ENCODE measurements at regions not wholly inside any gene's neighbourhood (a gene's known extent, or its start where the extent isn't known, plus 50 kb on each side); places are given as distances from the start of the nearest gene placed in this dataset.
A peak's percentile ranks its signal among the peaks of the same experiment; 100 is the strongest.

DNA sequence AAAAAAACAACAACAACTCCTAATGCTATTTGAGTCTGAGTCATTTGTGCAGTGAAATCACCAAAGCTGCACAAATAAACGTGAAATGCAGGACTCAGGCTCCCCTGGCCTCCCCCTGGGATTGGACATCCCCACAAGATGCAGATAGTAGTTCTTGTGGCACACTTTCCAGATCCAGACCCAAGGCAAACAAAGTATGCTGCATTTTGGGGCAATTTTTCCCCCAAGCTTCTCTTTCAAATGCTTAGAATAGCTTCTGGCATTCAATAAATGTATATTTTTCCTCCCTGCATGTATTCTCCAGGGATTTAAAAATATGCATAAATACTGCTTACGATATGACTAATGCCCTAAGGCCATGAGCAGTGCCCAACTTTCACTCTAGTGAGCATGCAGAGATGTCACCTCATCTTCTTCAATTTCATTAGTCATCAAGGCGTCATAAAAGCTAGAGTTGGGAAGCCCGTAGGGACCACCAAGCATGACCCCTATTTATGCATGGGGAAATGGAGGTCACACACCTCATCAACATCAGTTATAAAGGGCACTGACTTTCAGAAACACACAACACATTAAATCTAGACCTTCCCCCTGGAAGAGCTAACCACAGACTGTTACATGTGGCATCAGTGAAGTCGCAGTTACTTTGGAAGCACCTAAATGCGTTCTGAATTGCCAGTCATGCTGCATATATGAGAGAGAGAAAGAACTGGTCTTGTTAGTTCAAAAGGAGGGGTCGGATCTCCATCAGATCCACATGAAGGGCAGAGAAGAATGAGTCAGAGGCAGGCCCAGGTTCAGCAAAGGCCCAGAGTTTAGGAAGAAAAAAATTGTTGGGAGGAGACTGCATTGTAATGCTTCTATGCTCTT, 374.1 kb downstream of the LPIN1 start:
- DNase-seq (ENCODE audit: low spot score) (no peak), ATAC-seq (ENCODE audit: low read depth) (no peak)
- no peaks in the 10 kb centered on the region for H3K27me3 ChIP-seq (ENCODE audit: insufficient read depth, poor library complexity, severe bottlenecking)
- H3K36me3 ChIP-seq (ENCODE audit: low read depth): no peaks in the 10 kb centered on the region
- no peaks in the 10 kb centered on the region for H3K9me3 ChIP-seq (ENCODE audit: severe bottlenecking)
- TF ChIP-seq, protein P1, sequence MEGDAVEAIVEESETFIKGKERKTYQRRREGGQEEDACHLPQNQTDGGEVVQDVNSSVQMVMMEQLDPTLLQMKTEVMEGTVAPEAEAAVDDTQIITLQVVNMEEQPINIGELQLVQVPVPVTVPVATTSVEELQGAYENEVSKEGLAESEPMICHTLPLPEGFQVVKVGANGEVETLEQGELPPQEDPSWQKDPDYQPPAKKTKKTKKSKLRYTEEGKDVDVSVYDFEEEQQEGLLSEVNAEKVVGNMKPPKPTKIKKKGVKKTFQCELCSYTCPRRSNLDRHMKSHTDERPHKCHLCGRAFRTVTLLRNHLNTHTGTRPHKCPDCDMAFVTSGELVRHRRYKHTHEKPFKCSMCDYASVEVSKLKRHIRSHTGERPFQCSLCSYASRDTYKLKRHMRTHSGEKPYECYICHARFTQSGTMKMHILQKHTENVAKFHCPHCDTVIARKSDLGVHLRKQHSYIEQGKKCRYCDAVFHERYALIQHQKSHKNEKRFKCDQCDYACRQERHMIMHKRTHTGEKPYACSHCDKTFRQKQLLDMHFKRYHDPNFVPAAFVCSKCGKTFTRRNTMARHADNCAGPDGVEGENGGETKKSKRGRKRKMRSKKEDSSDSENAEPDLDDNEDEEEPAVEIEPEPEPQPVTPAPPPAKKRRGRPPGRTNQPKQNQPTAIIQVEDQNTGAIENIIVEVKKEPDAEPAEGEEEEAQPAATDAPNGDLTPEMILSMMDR (IDR thresholded peaks at IDR 0.05; ENCODE audit: poor library complexity, severe bottlenecking): no peak
- peaks cover 7% of the 10 kb centered on the region for H3K4me1 ChIP-seq (ENCODE audit: insufficient read depth, poor library complexity, severe bottlenecking)
- H3K4me3 ChIP-seq (ENCODE audit: severe bottlenecking): no peak overlapping the region
- no peak overlapping the region for H3K27ac ChIP-seq (ENCODE audit: poor library complexity, severe bottlenecking)

DNA sequence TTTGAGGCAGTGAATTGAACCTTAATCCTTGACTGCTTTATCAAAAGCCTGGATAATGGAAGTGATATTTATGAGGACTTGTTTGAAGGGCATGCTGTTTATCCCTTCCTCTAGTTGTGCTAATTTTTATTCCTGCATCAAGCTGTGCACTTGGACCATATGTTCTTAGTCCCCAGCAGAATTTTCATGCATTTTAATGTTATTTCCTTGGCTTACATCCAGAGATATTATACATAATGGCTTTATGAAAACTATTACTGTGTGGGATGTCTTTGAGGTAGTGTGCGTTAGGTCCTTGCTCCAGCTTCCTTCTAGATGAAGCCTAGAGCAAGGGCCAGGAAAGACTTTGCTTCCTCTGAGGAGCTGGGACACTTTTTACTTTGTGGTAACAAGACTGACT, 378.4 kb downstream of the LPIN1 start:
- H3K4me1 ChIP-seq (ENCODE audit: insufficient read depth, poor library complexity, severe bottlenecking): peaks cover 7% of the 10 kb centered on the region
- ATAC-seq (ENCODE audit: low read depth): no peak
- H3K9me3 ChIP-seq (ENCODE audit: severe bottlenecking): no peaks in the 10 kb centered on the region
- DNase-seq (ENCODE audit: low spot score): no peak
- TF ChIP-seq, protein P1 (IDR thresholded peaks at IDR 0.05; ENCODE audit: poor library complexity, severe bottlenecking): no peak
- no peak overlapping the region for H3K27ac ChIP-seq (ENCODE audit: poor library complexity, severe bottlenecking)
- no peaks in the 10 kb centered on the region for H3K36me3 ChIP-seq (ENCODE audit: low read depth)
- no peak overlapping the region for H3K4me3 ChIP-seq (ENCODE audit: severe bottlenecking)
- no peaks in the 10 kb centered on the region for H3K27me3 ChIP-seq (ENCODE audit: insufficient read depth, poor library complexity, severe bottlenecking)

DNA sequence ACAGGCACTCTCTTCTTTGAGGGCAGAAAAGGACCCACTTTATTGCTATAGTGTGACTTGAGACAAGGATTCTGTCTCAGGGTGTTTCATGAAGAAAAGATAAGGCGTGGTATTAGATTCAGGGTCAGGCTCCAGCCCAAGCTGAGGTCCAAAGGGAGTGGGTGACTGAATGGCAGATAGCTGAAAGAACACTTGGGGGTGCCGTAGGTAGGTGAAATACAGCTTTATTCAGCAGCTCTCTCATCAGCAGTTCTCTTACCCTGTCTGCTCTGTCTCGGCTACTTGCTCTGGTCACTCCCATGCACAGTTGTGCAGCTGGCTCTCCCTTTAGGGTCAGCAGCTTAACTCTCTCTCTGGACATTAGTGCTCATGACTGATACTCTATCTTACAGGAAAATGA, 379.9 kb downstream of the LPIN1 start:
- H3K27ac ChIP-seq (ENCODE audit: poor library complexity, severe bottlenecking): no peak overlapping the region
- H3K4me1 ChIP-seq (ENCODE audit: insufficient read depth, poor library complexity, severe bottlenecking): no peaks in the 10 kb centered on the region
- TF ChIP-seq, protein P1 (IDR thresholded peaks at IDR 0.05; ENCODE audit: poor library complexity, severe bottlenecking): no peak
- no peaks in the 10 kb centered on the region for H3K36me3 ChIP-seq (ENCODE audit: low read depth)
- no peak for ATAC-seq (ENCODE audit: low read depth)
- no peaks in the 10 kb centered on the region for H3K27me3 ChIP-seq (ENCODE audit: insufficient read depth, poor library complexity, severe bottlenecking)
- H3K4me3 ChIP-seq (ENCODE audit: severe bottlenecking): no peak overlapping the region
- DNase-seq (ENCODE audit: low spot score): no peak
- no peaks in the 10 kb centered on the region for H3K9me3 ChIP-seq (ENCODE audit: severe bottlenecking)

DNA sequence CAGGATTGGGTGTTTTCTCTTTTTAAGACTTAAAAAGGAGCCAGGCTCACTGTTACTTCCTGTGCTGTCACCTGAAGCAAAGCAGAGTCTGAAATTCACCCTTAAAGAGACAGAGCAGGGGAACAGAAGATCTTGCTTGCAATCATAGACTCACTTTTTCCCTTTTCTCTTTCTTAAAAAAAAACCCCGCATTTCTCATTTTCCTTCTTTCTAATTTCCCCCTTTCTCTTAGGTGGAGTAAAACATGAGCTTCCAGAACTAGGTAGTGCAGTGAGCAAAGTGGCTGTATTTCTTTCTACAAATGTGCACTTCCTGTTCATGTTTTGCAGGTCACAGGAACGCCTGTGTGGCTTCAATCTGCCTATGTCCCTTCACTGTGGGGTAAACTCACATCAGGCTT, 381.2 kb downstream of the LPIN1 start:
- H3K4me3 ChIP-seq (ENCODE audit: severe bottlenecking): no peak overlapping the region
- H3K27ac ChIP-seq (ENCODE audit: poor library complexity, severe bottlenecking): no peak overlapping the region
- H3K36me3 ChIP-seq (ENCODE audit: low read depth): no peaks in the 10 kb centered on the region
- DNase-seq (ENCODE audit: low spot score) (no peak), ATAC-seq (ENCODE audit: low read depth) (no peak)
- H3K27me3 ChIP-seq (ENCODE audit: insufficient read depth, poor library complexity, severe bottlenecking): no peaks in the 10 kb centered on the region
- TF ChIP-seq, protein P1 (IDR thresholded peaks at IDR 0.05; ENCODE audit: poor library complexity, severe bottlenecking): no peak
- no peaks in the 10 kb centered on the region for H3K4me1 ChIP-seq (ENCODE audit: insufficient read depth, poor library complexity, severe bottlenecking)
- H3K9me3 ChIP-seq (ENCODE audit: severe bottlenecking): no peaks in the 10 kb centered on the region

DNA sequence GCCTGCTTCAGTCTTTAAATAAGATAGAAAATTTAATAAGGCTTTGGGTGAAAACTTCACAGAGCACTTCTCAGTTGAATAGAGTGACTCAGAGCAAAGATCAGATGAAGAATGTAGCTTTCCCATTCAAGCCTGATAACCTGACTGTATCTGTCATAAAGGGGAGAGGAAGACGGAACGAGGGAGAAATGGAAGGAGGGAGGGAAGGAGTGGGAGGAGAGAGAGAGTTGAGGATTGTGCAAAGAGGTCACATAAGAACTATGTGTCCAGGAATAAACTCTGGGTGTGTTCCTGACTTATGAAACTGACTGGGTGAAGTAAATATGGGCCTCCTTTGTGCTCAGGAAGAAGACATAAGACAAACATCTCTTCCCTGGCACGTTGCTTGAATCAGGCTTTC, 385.5 kb downstream of the LPIN1 start:
- Histone ChIP-seq H3K9me3 (ENCODE audit: severe bottlenecking) (no peaks in the 10 kb centered on the region), H3K4me3 (ENCODE audit: severe bottlenecking) (no peak overlapping the region), H3K27ac (ENCODE audit: poor library complexity, severe bottlenecking) (no peak overlapping the region), H3K36me3 (ENCODE audit: low read depth) (no peaks in the 10 kb centered on the region), H3K4me1 (ENCODE audit: insufficient read depth, poor library complexity, severe bottlenecking) (no peaks in the 10 kb centered on the region), H3K27me3 (ENCODE audit: insufficient read depth, poor library complexity, severe bottlenecking) (no peaks in the 10 kb centered on the region)
- peak; percentile 41; the same call in 1 of the 3 replicates for ATAC-seq (ENCODE audit: low read depth)
- TF ChIP-seq, protein P1 (IDR thresholded peaks at IDR 0.05; ENCODE audit: poor library complexity, severe bottlenecking): no peak
- no peak for DNase-seq (ENCODE audit: low spot score)
